ENCODE measurements at regions not wholly inside any gene's neighbourhood (a gene's known extent, or its start where the extent isn't known, plus 50 kb on each side); places are given as distances from the start of the nearest gene placed in this dataset.
"Not testable (repeated sequence)": the region's sequence is repeated elsewhere in the genome, so short reads cannot be mapped to it uniquely, and the experiment has no call there.

DNA sequence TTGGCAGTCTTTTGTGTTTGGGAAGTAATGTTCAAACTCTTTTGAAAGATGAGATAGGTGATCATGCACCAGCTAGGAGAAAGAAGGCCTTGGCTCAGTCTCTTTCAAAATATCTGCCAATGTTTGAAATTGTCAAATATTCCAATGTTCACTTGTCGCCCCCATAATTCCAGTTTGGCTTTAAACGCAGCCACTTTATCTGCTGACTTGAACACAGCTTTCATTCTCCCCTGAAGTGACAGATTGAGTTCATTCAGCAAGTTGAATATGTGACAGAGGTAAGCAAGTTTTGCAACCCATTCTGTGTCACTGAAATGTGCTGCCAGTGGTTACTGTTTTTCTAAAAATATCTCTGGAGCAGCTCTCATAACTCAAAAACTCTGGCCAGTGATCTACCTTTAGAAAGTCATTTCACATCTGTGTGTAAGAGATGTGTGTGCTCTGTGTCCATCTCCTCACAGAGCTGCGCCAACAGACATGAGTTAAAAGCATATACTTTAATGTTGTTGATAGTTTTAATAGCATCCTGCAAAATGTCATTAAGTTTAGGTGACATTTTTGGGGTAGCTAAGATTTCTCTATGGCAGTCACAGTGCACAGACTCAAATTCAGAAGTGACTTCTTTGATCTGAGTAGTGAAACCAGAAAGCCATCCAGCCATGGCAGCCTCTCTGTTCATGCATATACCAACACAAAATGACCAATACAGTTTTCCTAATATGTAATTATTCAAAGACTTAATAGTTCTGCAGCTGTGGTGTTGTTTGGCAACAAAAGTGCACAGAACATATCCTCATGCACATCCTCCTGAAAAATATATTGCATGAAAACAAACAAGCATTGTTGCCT, 614.3 kb upstream of the MIS18BP1 start:
- no peak for DNase-seq (ENCODE audit: low spot score)

DNA sequence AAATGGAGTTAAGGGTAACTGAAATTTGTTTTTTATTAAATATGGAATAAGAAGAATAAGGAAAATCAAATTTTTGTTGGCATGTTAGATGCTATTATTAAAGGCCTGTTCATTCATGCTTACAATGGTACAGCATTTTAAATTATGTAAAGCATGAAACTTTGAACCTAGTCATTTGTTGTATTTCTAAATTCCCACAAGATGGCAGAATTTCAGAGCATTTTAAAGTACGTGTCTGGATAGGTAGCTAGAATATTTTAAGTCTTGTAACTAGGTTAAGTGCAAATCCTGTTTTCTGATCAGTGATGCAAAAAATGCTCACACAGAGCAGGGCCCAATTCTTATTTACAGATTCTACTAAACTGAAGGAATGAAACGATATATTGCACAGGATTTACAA, 585.6 kb upstream of the MIS18BP1 start:
- DNase-seq (ENCODE audit: low spot score), result no peak

DNA sequence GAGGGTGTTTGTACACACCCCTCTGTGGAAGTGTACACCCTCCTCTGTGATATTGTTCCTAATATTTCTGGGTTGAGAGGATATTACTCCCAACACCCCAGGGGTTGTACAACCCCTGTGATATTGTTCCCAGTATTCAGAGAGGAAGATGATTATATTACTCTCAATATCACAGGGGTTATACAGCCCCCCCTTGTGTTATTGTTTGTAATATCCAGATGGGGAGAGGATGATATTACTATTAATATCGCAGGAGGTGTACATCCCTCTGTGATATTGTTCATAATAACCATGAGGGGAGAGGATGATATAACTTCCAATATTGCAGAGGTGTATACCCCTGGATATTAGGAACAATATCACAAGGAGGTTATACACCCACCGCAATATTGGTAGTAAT, 566.1 kb upstream of the MIS18BP1 start:
- DNase-seq (ENCODE audit: low spot score), result no peak

GRCh38 chr14:45811155-45811554, 558.2 kb upstream of the MIS18BP1 start:
- no peak for DNase-seq (ENCODE audit: low spot score)

DNA sequence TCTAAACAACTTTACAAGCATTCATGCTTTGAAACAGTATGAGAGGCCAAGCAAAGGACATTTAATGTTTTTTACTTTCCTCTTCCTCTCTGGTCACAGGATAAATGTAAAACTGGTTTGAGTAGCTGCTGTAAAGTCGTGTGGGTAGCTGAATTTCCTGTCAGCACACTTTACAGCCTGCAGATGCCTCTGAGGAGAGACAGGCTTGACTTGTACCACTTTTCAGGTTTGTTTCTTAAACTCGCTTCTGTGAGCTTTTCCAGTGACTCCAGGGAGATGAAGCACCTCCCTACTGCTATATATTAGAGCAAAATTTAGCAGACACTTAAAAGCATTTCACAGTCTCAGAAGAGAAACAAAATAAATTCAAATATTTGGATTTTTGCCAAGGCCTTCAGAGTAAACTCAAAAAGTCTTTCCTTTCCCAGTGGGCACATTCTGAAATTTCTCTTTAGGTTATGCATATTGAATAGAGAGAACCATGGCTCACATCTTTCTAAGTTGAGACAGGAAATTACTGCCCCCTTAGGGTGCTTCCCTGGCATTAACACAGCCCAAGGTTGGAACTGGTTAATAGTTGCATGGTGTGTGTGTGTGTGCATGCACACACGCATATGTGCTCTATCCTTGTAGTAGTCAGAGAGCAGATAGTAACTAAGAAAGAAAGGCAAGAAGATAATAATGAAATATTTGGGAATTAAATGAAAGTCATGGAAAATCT, 557.3 kb upstream of the MIS18BP1 start:
- no peak for DNase-seq (ENCODE audit: low spot score)

DNA sequence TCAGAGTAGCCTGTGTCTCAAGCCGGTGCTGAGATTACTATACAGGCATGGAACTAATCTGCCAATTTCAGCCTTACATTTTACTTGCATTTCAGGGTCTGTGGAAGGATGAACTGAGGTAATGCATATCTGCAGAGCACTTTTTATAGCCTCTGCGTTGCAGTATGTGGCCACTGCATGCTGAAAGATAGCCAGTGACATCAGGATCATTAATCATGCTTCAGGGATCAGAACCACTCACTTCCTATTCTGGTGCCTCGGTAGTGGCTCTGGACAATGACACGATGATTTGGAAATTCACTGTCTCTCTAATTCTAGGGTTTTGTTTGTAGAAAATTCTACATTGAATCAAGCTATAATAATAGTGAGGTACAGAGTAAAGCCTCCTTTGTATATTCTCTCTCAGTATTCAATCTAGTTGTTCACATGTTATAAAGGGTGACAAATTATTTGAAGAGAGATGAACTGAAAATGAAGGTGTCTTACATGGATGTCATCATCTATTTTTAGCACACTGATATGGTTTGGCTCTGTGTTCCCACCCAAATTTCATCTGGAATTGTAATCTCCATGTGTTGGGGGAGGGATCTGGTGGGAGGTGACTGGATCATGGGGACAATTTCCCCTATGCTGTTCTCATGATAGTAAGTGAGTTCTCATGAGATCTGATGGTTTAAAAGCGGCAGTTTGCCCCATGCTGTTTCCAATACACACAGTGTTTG, 554.3 kb upstream of the MIS18BP1 start:
- no peak for DNase-seq (ENCODE audit: low spot score)

DNA sequence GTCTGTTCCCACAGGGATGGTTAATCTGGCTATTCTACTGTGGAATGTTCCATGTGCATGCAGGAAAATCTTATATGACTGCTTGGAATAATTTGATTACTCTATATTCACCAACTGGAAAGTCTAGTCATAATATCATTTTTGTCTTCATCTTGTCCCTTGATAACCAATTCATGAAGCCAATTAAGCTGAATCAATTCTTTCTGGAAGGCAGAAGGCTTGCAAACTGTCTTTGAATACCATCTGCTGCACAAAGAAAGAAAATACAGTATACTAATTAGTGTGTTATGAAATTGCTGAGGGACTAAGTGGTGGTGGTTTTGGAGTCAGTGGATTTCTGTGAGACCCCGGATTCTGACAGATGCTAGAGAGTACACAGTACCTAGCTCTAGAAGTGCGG, 546.5 kb upstream of the MIS18BP1 start:
- no peak for DNase-seq (ENCODE audit: low spot score)

DNA sequence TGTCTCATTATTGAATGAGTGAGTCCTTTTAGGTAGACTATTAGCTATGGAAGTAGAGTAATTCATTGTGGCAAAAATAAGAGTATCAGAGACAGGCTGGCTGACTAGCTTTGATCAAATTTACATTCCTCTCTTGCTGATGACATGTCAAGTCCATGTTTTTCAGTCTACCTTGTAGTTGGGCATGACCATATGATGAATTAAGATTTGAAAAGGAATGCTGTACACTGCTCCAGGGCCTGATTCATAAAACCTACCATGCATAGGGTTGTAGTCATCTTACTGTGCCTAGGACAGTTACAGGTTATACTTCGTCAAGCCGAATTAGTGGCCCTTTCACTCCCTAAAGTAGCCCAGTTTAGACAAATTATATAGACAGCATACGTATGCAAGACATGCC, 545.7 kb upstream of the MIS18BP1 start:
- no peak for DNase-seq (ENCODE audit: low spot score)

DNA sequence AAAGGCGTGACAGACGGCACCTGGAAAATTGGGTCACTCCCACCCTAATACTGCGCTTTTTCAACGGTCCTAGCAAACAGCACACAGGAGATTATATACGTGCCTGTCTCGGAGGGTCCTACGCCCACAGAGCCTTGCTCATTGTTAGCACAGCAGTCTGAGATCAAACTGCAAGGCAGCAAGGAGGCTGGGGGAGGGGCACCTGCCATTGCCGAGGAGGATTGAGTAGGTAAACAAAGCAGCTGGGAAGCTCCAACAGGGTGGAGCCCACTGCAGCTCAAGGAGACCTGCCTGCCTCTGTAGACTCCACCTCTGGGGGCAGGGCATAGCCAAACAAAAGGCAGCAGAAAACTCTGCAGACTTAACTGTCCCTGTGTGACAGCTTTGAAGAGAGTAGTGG, 543.0 kb upstream of the MIS18BP1 start:
- not testable (repeated sequence) for DNase-seq (ENCODE audit: low spot score)

DNA sequence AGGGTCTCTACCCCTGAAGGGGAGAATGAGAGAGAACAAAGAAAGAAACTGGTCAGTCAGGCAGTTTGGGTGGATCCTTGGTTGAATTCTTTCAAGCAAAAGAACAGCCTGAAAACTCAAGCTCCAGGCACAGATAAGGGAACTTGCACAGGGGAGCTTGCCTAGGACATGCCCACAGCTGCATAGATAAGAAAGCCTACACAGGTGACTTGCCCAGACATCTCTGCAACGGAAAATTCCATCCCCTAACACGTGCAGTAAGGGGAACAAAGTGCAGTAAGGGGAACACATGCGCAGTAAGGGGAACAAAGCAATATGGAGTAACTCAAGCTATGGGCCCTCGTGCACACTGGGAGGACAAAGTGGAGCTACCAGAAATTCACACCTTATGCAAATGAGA, 540.1 kb upstream of the MIS18BP1 start:
- no peak for DNase-seq (ENCODE audit: low spot score)

DNA sequence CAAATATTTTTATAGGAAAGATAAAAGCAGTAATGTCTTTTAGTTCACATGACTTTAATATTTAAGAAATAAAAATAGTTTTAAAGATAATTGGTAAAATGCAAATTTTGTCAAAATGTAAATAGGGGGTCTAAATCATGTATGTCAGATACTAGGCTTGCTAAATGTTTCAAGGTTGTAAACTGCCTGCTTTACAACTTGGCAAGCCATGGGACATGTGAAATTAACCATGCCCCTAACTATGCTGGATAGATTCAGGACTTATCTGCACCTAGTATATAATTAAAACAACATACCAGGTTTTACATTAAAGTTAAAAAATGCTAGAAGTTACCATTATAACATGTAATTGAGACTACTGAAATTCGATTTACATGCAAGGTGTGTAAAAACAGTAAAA, 537.3 kb upstream of the MIS18BP1 start:
- no peak for DNase-seq (ENCODE audit: low spot score)

- no peak for DNase-seq (ENCODE audit: low spot score)
Measured at GRCh38 chr14:45787167-45787566, 534.2 kb upstream of the MIS18BP1 start.

DNA sequence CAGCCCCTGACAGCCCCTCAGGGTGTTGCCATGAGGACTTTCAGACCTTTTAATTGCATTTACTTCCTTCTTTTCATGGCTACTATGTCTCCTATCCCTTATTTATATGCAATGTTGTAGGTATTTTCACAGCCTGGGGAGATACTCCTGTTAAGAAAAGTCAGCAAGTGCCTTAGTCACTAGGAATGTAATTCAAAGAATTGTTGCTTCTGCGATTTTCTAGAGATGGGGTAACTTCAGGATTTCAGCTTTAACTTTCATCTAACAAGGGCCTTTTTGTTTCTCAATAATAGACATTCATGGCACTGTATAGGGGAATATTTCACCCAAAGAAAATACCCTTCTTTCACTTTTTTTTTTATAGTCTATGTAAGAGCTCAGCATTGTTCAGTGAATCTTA, 533.3 kb upstream of the MIS18BP1 start:
- DNase-seq (ENCODE audit: low spot score), result no peak

- DNase-seq (ENCODE audit: low spot score), result no peak
Measured at GRCh38 chr14:45785240-45785639, 532.2 kb upstream of the MIS18BP1 start.

DNA sequence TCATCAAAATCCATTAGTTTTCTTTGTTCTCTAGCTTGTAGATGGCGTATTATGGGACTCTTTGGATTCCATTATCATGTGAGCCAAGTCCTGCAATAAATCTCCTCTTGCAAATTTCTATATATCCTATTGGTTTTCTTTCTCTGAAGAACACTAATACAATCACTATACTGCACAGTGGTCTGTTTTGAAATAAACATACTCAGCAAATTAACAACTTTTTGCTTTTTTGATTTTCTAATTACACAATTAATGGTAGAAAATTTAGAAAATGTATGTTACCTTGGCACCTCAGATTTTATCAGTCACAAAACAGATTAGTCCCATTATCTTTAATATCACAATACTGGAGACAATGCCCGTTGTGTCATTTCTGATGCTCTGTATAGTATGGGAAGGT, 513.2 kb upstream of the MIS18BP1 start:
- DNase-seq (ENCODE audit: low spot score), result no peak

DNA sequence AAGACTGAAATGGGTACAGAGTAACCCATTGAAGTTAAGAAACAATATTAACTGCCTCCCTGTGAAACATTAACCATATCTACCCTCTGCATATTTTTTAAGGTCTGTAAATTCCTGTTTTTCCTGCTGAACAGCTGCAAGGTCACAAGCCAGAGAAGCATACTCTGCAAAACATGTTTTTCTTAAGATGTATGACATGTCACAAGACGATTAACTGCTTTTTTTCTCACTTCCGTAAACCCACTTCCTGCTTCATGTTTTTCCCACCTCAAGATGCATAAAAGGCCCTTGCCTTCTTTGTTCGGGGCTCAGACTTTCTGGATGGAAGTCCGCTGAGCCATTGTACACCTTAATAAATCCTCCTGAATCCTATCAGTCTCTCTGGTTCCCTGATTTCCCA, 504.7 kb upstream of the MIS18BP1 start:
- no peak for DNase-seq (ENCODE audit: low spot score)

GRCh38 chr14:45756412-45756811, 503.4 kb upstream of the MIS18BP1 start:
- DNase-seq (ENCODE audit: low spot score), result not testable (repeated sequence)

DNA sequence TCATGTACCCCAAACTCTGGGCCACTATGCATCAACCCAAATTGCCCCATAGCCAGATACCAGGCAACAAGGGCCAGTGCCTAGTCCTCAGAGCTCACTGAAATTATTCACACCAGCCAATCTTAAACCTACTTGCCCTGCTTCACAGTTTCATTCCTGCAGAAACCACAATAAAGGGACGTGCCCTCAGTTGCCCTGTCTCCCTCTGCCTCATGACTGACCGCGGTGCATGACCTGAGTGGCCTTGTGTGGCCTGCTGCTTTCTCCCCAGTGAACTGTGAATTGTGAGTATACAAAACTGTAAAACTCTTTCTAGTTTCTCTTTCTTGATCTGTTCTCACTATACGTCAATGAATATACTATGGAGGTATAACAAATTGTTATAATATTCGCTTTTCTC, 490.9 kb upstream of the MIS18BP1 start:
- no peak for DNase-seq (ENCODE audit: low spot score)

DNA sequence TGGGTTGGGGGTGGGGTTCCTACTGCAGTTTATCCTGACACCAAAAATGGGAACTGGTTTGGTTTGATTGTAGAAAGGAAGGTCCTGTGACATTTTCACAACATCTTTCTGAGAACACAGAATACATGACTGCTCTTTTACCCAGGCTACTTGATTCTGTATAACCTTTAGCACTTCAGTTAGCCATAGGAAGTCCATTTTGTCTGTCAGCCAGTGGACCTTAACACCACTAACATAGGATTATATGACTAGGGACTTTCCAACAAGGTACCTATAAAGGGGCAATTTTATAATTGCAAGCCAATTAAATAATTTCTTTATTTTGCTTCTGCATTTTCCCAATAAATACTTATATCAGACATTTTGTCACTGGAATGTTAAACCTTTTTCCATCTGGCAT, 489.2 kb upstream of the MIS18BP1 start:
- no peak for DNase-seq (ENCODE audit: low spot score)

GRCh38 chr14:45728434-45729225, 475.6 kb upstream of the MIS18BP1 start:
- DNase-seq (ENCODE audit: low spot score), result no peak

GRCh38 chr14:45727133-45727532, 474.1 kb upstream of the MIS18BP1 start:
- DNase-seq (ENCODE audit: low spot score), result no peak

- no peak for DNase-seq (ENCODE audit: low spot score)
Measured at GRCh38 chr14:45721472-45721871, 468.5 kb upstream of the MIS18BP1 start.
